IMR-90 (cell line): ENCODE measurements at regions not wholly inside any gene's neighbourhood (a gene's known extent, or its start where the extent isn't known, plus 50 kb on each side); places are given as distances from the start of the nearest gene placed in this dataset.

Experiments used
- ATAC-seq: fragments of 200-7000 bp; cut with Tn5 transposase; 2 replicates; pipeline ENCODE4 v1.9.1; 2020; ENCODE audit warnings: low read depth, mild to moderate bottlenecking, moderate library complexity
- BruUV-seq: library from RNA; stranded (reverse); fragments of 400-500 nt; replicated peaks from 2 replicates; lab custom pipeline; 2021; lab: Mats Ljungman, UMichigan
- CTCF ChIA-PET: fragments of 300-600 bp; formaldehyde crosslinking; extraction: SDS; loops from one replicate; lab custom pipeline; 2021; ENCODE audit warnings: antibody characterized with exemption; lab: Yijun Ruan, JAX
- POLR2A ChIA-PET: fragments of 300-600 bp; sonication (Branson Sonifier 250); formaldehyde crosslinking; loops from one replicate; lab custom pipeline; 2022; ENCODE audit warnings: antibody characterized with exemption; ENCODE audit not compliant: unreplicated experiment; lab: Charles Lee
- DNase-seq: peaks from one replicate; pipeline ENCODE4 v3.0.0; 2013
- H2AFZ ChIP-seq: replicated peaks from 2 replicates; pipeline ENCODE3; 2013; ENCODE audit warnings: low read length, mild to moderate bottlenecking; ENCODE audit not compliant: poor library complexity
- H2AK5ac ChIP-seq: 2 replicates; pipeline ENCODE4 v1.6.1; 2013; ENCODE audit warnings: low read depth, low read length, inconsistent platforms
- H2AK9ac ChIP-seq: replicated peaks from 2 replicates; pipeline ENCODE3; 2013; ENCODE audit warnings: mild to moderate bottlenecking, low read depth, low read length, moderate library complexity; ENCODE audit not compliant: poor library complexity
- H2BK120ac ChIP-seq: 2 replicates; pipeline ENCODE4 v1.6.1; 2013; ENCODE audit warnings: low read depth, low read length, inconsistent platforms
- H2BK15ac ChIP-seq: 3 replicates; pipeline ENCODE4 v1.6.1; 2013; ENCODE audit warnings: low read depth, low read length, inconsistent platforms
- H2BK20ac ChIP-seq: 2 replicates; pipeline ENCODE4 v1.6.1; 2013; ENCODE audit warnings: low read depth, mild to moderate bottlenecking, inconsistent platforms, low read length, moderate library complexity
- H2BK5ac ChIP-seq: 2 replicates; pipeline ENCODE4 v1.6.1; 2013; ENCODE audit warnings: mild to moderate bottlenecking, low read depth, low read length, inconsistent platforms; ENCODE audit not compliant: poor library complexity, severe bottlenecking
- H3K14ac ChIP-seq: replicated peaks from 2 replicates; pipeline ENCODE4 v1.6.1; 2013; ENCODE audit warnings: low read depth, low read length, inconsistent platforms
- H3K18ac ChIP-seq: 2 replicates; pipeline ENCODE4 v1.6.1; 2013; ENCODE audit warnings: low read depth, low read length, control low read depth
- H3K23ac ChIP-seq: 2 replicates; pipeline ENCODE4 v1.6.1; 2013; ENCODE audit warnings: low read depth, low read length, inconsistent platforms
- H3K27ac ChIP-seq: 2 replicates; pipeline ENCODE4 v1.5.1; 2013; ENCODE audit warnings: mild to moderate bottlenecking, control low read depth, low read length; ENCODE audit not compliant: insufficient read depth
- H3K27me3 ChIP-seq: 2 replicates; pipeline ENCODE4 v1.6.1; 2013; ENCODE audit warnings: low read length; ENCODE audit not compliant: control insufficient read depth, insufficient read depth
- H3K36me3 ChIP-seq: 2 replicates; pipeline ENCODE4 v1.6.1; 2013; ENCODE audit warnings: low read length, mixed read lengths; ENCODE audit not compliant: control insufficient read depth, insufficient read depth
- H3K4ac ChIP-seq: 2 replicates; pipeline ENCODE4 v1.6.1; 2013; ENCODE audit warnings: low read depth, low read length, inconsistent platforms
- H3K4me1 ChIP-seq: 2 replicates; pipeline ENCODE4 v1.6.1; 2013; ENCODE audit warnings: low read length, mixed read lengths; ENCODE audit not compliant: control insufficient read depth, insufficient read depth
- H3K4me2 ChIP-seq: 2 replicates; pipeline ENCODE4 v1.6.1; 2013; ENCODE audit warnings: low read depth, mild to moderate bottlenecking, control low read depth, low read length, moderate library complexity
- H3K4me3 ChIP-seq: 2 replicates; pipeline ENCODE4 v1.5.1; 2013; ENCODE audit warnings: low read depth, mild to moderate bottlenecking, control low read depth, low read length, moderate library complexity; ENCODE audit not compliant: insufficient read depth
- H3K56ac ChIP-seq: 2 replicates; pipeline ENCODE4 v1.6.1; 2013; ENCODE audit warnings: low read length, inconsistent platforms; ENCODE audit not compliant: insufficient read depth; ENCODE audit errors: extremely low read depth
- H3K79me1 ChIP-seq, 2 experiments: 2 replicates each; pipeline ENCODE4 v1.6.1; 2013; ENCODE audit warnings: low read length in 2 of 2, inconsistent platforms in 1 of 2, low read depth in 1 of 2
- H3K9ac ChIP-seq: 2 replicates; pipeline ENCODE4 v1.6.1; 2013; ENCODE audit warnings: low read depth, low read length, control low read depth
- H3K9me1 ChIP-seq: 2 replicates; pipeline ENCODE4 v1.6.1; 2013; ENCODE audit warnings: low read length, inconsistent platforms; ENCODE audit not compliant: insufficient read depth
- H3K9me3 ChIP-seq: 2 replicates; pipeline ENCODE4 v1.6.1; 2013; ENCODE audit warnings: low read length; ENCODE audit not compliant: control insufficient read depth, insufficient read depth
- H4K20me1 ChIP-seq: 2 replicates; pipeline ENCODE4 v1.6.1; 2013; ENCODE audit warnings: low read length, inconsistent platforms; ENCODE audit not compliant: insufficient read depth
- H4K5ac ChIP-seq: 2 replicates; pipeline ENCODE4 v1.6.1; 2013; ENCODE audit warnings: mild to moderate bottlenecking, low read depth, low read length, control low read depth
- H4K8ac ChIP-seq, 2 experiments: 2 replicates each; pipeline ENCODE4 v1.6.1; 2013; ENCODE audit warnings: low read depth in 2 of 2, low read length in 2 of 2, control low read depth in 1 of 2, inconsistent platforms in 1 of 2
- H4K91ac ChIP-seq: 2 replicates; pipeline ENCODE4 v1.6.1; 2013; ENCODE audit warnings: low read depth, low read length, inconsistent platforms; ENCODE audit not compliant: insufficient read depth
- BHLHE40 ChIP-seq: fragments of 150-350 bp; IDR thresholded peaks from 2 replicates; pipeline ENCODE4 v1.6.1; 2016; ENCODE audit warnings: mild to moderate bottlenecking, low read depth, low read length
- CEBPB ChIP-seq: IDR thresholded peaks from 2 replicates; pipeline ENCODE4 v1.6.1; 2012; ENCODE audit warnings: low read depth, low read length, improper control_type of control experiment
- CHD1 ChIP-seq: IDR thresholded peaks from 2 replicates; pipeline ENCODE4 v1.6.1; 2012; ENCODE audit warnings: low read depth, low read length, improper control_type of control experiment
- CTCF ChIP-seq: conservative IDR thresholded peaks from 2 replicates; pipeline ENCODE4 v1.5.1; 2012; ENCODE audit warnings: mild to moderate bottlenecking, low read depth, low read length, improper control_type of control experiment
- ELK1 ChIP-seq: fragments of 150-350 bp; IDR thresholded peaks from 2 replicates; pipeline ENCODE4 v1.6.1; 2016; ENCODE audit warnings: low read depth, mild to moderate bottlenecking, low read length, moderate library complexity, borderline replicate concordance
- FOS ChIP-seq: fragments of 150-350 bp; IDR thresholded peaks from 2 replicates; pipeline ENCODE4 v1.6.1; 2016; ENCODE audit warnings: low read depth, low read length
- MAFK ChIP-seq: IDR thresholded peaks from 2 replicates; pipeline ENCODE4 v1.6.1; 2012; ENCODE audit warnings: low read depth, low read length, improper control_type of control experiment
- MAZ ChIP-seq: IDR thresholded peaks from 2 replicates; pipeline ENCODE4 v1.6.1; 2012; ENCODE audit warnings: low read depth, mild to moderate bottlenecking, low read length, improper control_type of control experiment, moderate library complexity, borderline replicate concordance
- MXI1 ChIP-seq: IDR thresholded peaks from 2 replicates; pipeline ENCODE4 v1.6.1; 2012; ENCODE audit warnings: low read depth, mild to moderate bottlenecking, low read length, moderate library complexity, borderline replicate concordance
- NFE2L2 ChIP-seq: fragments of 150-350 bp; IDR thresholded peaks from 2 replicates; pipeline ENCODE4 v1.6.1; 2016; ENCODE audit warnings: low read depth, mild to moderate bottlenecking, low read length
- POLR2A ChIP-seq: IDR thresholded peaks from 2 replicates; pipeline ENCODE4 v1.6.1; 2012; ENCODE audit warnings: mild to moderate bottlenecking, low read depth, low read length
- RAD21 ChIP-seq: IDR thresholded peaks from 2 replicates; pipeline ENCODE4 v1.6.1; 2012; ENCODE audit warnings: low read length, improper control_type of control experiment
- RCOR1 ChIP-seq: IDR thresholded peaks from 2 replicates; pipeline ENCODE4 v1.6.1; 2012; ENCODE audit warnings: mild to moderate bottlenecking, low read length, improper control_type of control experiment; ENCODE audit not compliant: insufficient replicate concordance
- RFX5 ChIP-seq: IDR thresholded peaks from 2 replicates; pipeline ENCODE4 v1.8.0; 2012; ENCODE audit warnings: low read depth, mild to moderate bottlenecking, low read length, moderate library complexity
- SMC3 ChIP-seq: fragments of 150-350 bp; IDR thresholded peaks from 2 replicates; pipeline ENCODE4 v1.6.1; 2016; ENCODE audit warnings: low read depth, mild to moderate bottlenecking, antibody characterized with exemption, low read length, moderate library complexity
- USF2 ChIP-seq: fragments of 150-350 bp; IDR thresholded peaks from 2 replicates; pipeline ENCODE4 v1.6.1; 2017; ENCODE audit warnings: mild to moderate bottlenecking, antibody characterized with exemption, low read length, low read depth
- WGBS, 2 experiments: methylation state at CpG; one replicate each; pipeline versions ENCODE4 v1.1.5 to v1.1.7; 2013; ENCODE audit warnings: missing lambda C conversion rate in 2 of 2; ENCODE audit not compliant: insufficient read length in 1 of 2; ENCODE audit errors: extremely low coverage in 2 of 2; 5-methylcytosine and 5-hydroxymethylcytosine counted together
- dilution Hi-C: fragments of 300-500 bp; cut with HindIII; formaldehyde crosslinking; loops from one replicate; pipeline ENCODE4 v1.14.3; 2018; ENCODE audit warnings: low sequenced_read_pairs; ENCODE audit not compliant: unreplicated experiment
- in situ Hi-C: fragments of 300-500 bp; cut with MboI; formaldehyde crosslinking; loops from 3 replicates; pipeline ENCODE4 v1.14.3; 2019; ENCODE audit warnings: low sequenced_read_pairs, inconsistent platforms, mixed read lengths
- intact Hi-C: fragments of 100-400 bp; cut with micrococcal nuclease; formaldehyde crosslinking; loops from 2 replicates; pipeline ENCODE4 v1.10.0; 2022

- dilution Hi-C loops = no loop called here
- Histone ChIP-seq H3K27ac (no peak overlapping the region), H3K56ac (no peak overlapping the region)
Observed at GRCh38 chr2:45117383-45117782, 108.1 kb upstream of the SIX2 start.

More at GRCh38 chr2:45117383-45117782, 108.1 kb upstream of the SIX2 start:
- Histone ChIP-seq H2BK120ac (no peak overlapping the region), H3K4me1 (peaks cover 9% of the 10 kb centered on the region), H3K14ac (no peak overlapping the region), H3K23ac (no peak overlapping the region), H4K5ac (no peak overlapping the region), H3K4me3 (no peak overlapping the region), H3K4ac (no peak overlapping the region), H3K18ac (no peak overlapping the region), H3K9ac (no peak overlapping the region), H2AK5ac (no peak overlapping the region), H3K9me3 (no peaks in the 10 kb centered on the region), H2AK9ac (no peak overlapping the region), H3K27me3 (peaks cover 19% of the 10 kb centered on the region), H4K20me1 (peaks cover 4% of the 10 kb centered on the region; the same call in 1 of the 2 replicates), H4K8ac (no peak overlapping the region), H2BK5ac (no peak overlapping the region), H2AFZ (no peak overlapping the region), H3K9me1 (peaks cover 3% of the 10 kb centered on the region; the same call in 1 of the 2 replicates), H2BK15ac (no peak overlapping the region), H3K79me1 (no peaks in the 10 kb centered on the region), H3K36me3 (no peaks in the 10 kb centered on the region), H4K91ac (no peak overlapping the region), H3K4me2 (no peak overlapping the region), H2BK20ac (no peak overlapping the region)
- no TSS peak for BruUV-seq
- no CpG with 5 or more reads among the region's 1 CpG for WGBS, 2 experiments
- DNase-seq (no peak), ATAC-seq (no peak)
- TF ChIP-seq BHLHE40 (no peak), SMC3 (no peak), ELK1 (no peak), MAZ (no peak), CTCF (no peak), RFX5 (no peak), USF2 (no peak), RAD21 (no peak), NFE2L2 (no peak), CHD1 (no peak), POLR2A (no peak), MAFK (no peak), FOS (no peak), CEBPB (no peak), MXI1 (no peak), RCOR1 (no peak)
- CTCF ChIA-PET = interaction anchor here (0.8 kb wide), 1 partner anchor 11 kb away, joined by 3 read pairs; no protein-coding TSS in a partner anchor
- in situ Hi-C loops (no loop called here), intact Hi-C loops (no loop called here)
- POLR2A ChIA-PET = no interaction called here
